GM10248 (cell line): ENCODE measurements at regions not wholly inside any gene's neighbourhood (a gene's known extent, or its start where the extent isn't known, plus 50 kb on each side); places are given as distances from the start of the nearest gene placed in this dataset.

ENCODE experiments used
- CTCF ChIA-PET: fragments of 300-600 bp; sonication (Branson Sonifier 250); formaldehyde crosslinking; extraction: SDS; loops from one replicate; lab custom pipeline; 2021; ENCODE audit warnings: antibody characterized with exemption; lab: Yijun Ruan, JAX
- POLR2A ChIA-PET: fragments of 350-650 bp; sonication (Branson Sonifier 250); formaldehyde crosslinking; extraction: SDS; loops from one replicate; lab custom pipeline; 2020; ENCODE audit warnings: antibody characterized with exemption; lab: Yijun Ruan, JAX
- DNase-seq: peaks from one replicate; pipeline ENCODE4 v3.0.0; 2012; ENCODE audit errors: extremely low spot score
- TF ChIP-seq, protein P1 (sequence below): IDR thresholded peaks from 2 replicates; pipeline ENCODE4 v1.5.1; 2012; ENCODE audit warnings: mild to moderate bottlenecking, low read depth; ENCODE audit errors: extremely low read depth, missing control alignments, control extremely low read depth

DNA sequence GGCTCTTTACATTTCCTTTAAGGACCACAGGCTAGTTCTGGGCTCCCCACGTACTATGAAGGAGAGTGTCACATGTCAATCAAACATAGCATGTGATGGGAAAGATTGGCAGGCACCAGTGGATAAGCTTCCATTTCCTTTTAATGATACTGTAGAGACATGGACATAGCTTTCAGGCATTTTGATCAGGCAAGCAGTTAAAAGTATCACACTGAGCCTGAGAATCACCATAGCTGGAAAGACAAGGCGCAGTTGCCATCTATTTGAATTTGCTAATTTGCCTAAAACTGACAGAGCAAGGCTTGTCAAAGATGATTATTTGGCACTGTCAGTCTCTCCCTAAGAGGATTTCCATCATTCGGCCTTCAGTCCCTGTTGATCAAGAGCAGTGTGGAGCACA lies 263.4 kb upstream of the TAC1 start:
- CTCF ChIA-PET: interaction anchor here (1.7 kb wide), 1 partner anchor 10 kb away, joined by 3 read pairs; no protein-coding TSS in a partner anchor
- TF ChIP-seq, protein P1, sequence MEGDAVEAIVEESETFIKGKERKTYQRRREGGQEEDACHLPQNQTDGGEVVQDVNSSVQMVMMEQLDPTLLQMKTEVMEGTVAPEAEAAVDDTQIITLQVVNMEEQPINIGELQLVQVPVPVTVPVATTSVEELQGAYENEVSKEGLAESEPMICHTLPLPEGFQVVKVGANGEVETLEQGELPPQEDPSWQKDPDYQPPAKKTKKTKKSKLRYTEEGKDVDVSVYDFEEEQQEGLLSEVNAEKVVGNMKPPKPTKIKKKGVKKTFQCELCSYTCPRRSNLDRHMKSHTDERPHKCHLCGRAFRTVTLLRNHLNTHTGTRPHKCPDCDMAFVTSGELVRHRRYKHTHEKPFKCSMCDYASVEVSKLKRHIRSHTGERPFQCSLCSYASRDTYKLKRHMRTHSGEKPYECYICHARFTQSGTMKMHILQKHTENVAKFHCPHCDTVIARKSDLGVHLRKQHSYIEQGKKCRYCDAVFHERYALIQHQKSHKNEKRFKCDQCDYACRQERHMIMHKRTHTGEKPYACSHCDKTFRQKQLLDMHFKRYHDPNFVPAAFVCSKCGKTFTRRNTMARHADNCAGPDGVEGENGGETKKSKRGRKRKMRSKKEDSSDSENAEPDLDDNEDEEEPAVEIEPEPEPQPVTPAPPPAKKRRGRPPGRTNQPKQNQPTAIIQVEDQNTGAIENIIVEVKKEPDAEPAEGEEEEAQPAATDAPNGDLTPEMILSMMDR: no peak
- no peak for DNase-seq
- POLR2A ChIA-PET: no interaction called here

DNA sequence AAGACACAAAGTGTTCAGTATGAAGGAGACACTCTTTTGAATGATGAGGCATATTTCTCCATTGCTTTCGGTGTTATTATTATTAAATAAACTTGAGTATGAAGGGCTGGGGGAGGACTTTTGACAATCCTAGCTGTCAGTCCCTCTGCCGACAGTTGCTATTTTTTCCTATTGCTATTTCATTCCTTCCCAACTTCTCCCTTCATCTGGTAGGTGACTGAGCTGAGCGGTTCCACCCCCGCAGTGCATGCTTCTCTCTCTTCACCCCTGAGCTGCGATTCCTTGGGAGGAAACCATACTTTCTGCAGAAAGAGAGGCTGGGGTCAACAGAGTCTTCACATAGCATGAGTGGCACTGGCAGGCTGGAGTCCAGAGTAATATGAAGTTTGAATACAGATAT lies 261.2 kb upstream of the TAC1 start:
- ChIA-PET POLR2A (no interaction called here), CTCF (no interaction called here)
- no peak for DNase-seq
- TF ChIP-seq, protein P1: no peak

DNA sequence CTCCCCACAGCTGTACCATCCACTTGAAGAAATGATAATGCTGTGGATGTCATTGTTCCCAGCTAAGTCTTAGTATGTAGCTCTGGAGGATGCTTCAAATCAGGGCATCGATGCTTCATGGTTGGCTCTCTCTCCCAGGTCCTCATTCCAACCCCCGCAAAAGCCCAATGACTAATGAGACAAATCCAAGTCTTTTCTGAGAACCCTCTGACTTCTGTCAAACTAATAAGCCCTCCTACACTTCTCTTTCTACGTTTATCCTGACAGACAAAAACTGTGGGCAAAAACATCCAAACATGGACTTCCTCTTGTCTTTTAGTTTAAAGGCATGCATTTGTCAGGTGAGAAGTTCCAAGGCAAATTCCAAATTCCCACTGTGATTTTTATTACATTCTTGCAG lies 260.4 kb upstream of the TAC1 start:
- POLR2A ChIA-PET: no interaction called here
- CTCF ChIA-PET: interaction anchor here (3.3 kb wide), 1 partner anchor 10 kb away, joined by 7 read pairs; no protein-coding TSS in a partner anchor
- TF ChIP-seq, protein P1: no peak
- DNase-seq: no peak

DNA sequence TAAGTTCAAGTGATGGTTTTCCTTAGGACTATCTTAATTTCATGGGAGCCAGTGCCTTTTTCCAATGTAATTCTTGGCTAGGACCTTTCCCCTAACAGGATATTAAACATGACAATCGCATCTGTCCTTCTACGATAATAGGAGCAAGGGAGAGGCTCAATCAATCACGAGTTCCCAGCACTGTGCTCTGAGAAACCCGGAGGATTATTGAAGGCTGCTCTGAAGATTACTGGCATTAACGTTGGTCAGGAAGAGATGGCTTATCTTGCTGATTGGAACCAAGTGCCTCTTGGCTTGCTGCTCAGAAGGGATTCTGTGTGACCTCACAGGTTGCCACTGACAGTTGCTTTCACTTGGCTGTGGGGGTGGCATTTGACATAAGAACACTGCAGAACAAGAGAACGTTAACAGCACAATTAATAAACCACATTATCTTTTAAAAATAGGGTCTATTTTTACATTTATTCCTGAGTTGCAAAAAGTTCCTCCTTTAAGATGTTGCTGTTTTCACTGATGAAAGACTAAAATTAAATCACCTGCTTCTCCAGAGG lies 252.1 kb upstream of the TAC1 start:
- DNase-seq: no peak
- POLR2A ChIA-PET: no interaction called here
- CTCF ChIA-PET: interaction anchor here (2.2 kb wide), 1 partner anchor 19 kb away, joined by 5 read pairs; no protein-coding TSS in a partner anchor
- TF ChIP-seq, protein P1: no peak

DNA sequence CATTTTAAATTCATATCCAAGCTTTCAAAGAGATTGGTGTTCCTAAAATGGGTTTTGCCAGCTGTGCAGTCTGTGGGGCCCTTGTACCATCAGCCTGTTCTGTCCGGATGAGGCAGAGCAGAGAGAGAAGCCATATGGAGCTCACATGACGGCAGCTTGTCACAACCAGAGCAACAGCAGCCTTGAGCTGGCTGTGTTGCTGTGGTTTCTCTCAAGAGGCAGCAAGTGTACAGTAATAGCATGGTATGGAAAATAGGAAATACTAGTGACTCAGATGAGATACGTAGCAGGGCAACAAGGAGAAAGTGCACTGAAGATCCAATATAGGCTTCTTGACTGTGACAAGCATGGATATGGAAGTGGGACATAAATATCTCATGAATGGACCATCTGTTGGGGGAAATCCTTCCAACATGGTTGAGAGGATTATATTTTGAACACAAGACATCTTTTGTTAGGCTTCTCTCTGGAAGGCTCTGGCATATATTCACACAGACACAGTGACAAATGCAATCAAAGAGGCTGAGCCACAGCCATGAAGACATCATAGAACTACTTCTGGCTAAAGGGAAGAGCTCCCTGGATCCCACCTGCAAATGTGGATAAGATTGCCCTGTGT lies 251.0 kb upstream of the TAC1 start:
- ChIA-PET POLR2A (no interaction called here), CTCF (no interaction called here)
- DNase-seq: no peak
- TF ChIP-seq, protein P1: no peak

DNA sequence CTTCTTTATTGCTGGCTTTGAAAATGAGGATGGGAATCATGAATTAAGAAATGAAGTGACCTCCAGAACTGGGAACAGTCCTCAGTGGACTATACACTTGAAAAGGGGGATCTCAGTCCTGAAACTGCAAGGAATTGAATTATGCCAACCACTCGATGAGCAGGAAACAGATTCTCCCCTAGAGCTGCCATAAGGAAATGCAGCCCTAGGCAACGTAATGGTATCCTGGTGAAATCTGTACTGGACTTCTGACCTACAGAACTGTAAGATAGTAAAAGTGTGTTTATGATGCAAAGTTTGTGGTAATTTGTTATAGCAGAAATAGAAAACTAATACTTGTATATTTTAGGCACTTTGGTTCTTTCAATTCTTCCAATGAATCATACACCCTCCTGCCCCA lies 236.4 kb upstream of the TAC1 start:
- CTCF ChIA-PET: no interaction called here
- DNase-seq: no peak
- TF ChIP-seq, protein P1: no peak
- POLR2A ChIA-PET: no interaction called here
